Kidney tubule cell (primary cell): ENCODE measurements at regions not wholly inside any gene's neighbourhood (a gene's known extent, or its start where the extent isn't known, plus 50 kb on each side); places are given as distances from the start of the nearest gene placed in this dataset.

Experiments used
- DNase-seq: peaks from one replicate; pipeline ENCODE4 v3.0.0-alpha.2; 2018; ENCODE audit warnings: low spot score

- no peak for DNase-seq
Measured at GRCh38 chr13:67792151-67792676, 562.1 kb upstream of the PCDH9 start.

GRCh38 chr13:67791047-67791446 lies 560.9 kb upstream of the PCDH9 start:
- DNase-seq: no peak

- DNase-seq: no peak
Measured at GRCh38 chr13:67776151-67776550, 546.0 kb upstream of the PCDH9 start.

- no peak for DNase-seq
Measured at GRCh38 chr13:67775359-67775758, 545.2 kb upstream of the PCDH9 start.

- DNase-seq: no peak
Measured at GRCh38 chr13:67772807-67773453, 542.8 kb upstream of the PCDH9 start.

GRCh38 chr13:67771106-67771505 lies 541.0 kb upstream of the PCDH9 start:
- no peak for DNase-seq

GRCh38 chr13:67769987-67770341 lies 539.8 kb upstream of the PCDH9 start:
- DNase-seq: no peak

- no peak for DNase-seq
Measured at GRCh38 chr13:67769063-67769986, 539.2 kb upstream of the PCDH9 start.

GRCh38 chr13:67763984-67764383 lies 533.8 kb upstream of the PCDH9 start:
- no peak for DNase-seq

GRCh38 chr13:67763384-67763783 lies 533.2 kb upstream of the PCDH9 start:
- no peak for DNase-seq

- no peak for DNase-seq
Measured at GRCh38 chr13:67758975-67759374, 528.8 kb upstream of the PCDH9 start.

GRCh38 chr13:67754012-67754411 lies 523.9 kb upstream of the PCDH9 start:
- no peak for DNase-seq

GRCh38 chr13:67752759-67753158 lies 522.6 kb upstream of the PCDH9 start:
- DNase-seq: no peak

- DNase-seq: no peak
Measured at GRCh38 chr13:67742478-67742877, 512.3 kb upstream of the PCDH9 start.

- DNase-seq: no peak
Measured at GRCh38 chr13:67740871-67741535, 510.9 kb upstream of the PCDH9 start.

GRCh38 chr13:67736646-67737420 lies 506.7 kb upstream of the PCDH9 start:
- peak; percentile 82 for DNase-seq

- no peak for DNase-seq
Measured at GRCh38 chr13:67735651-67736050, 505.5 kb upstream of the PCDH9 start.

- no peak for DNase-seq
Measured at GRCh38 chr13:67726979-67727378, 496.8 kb upstream of the PCDH9 start.

GRCh38 chr13:67725999-67726398 lies 495.9 kb upstream of the PCDH9 start:
- DNase-seq: no peak

GRCh38 chr13:67713571-67713970 lies 483.4 kb upstream of the PCDH9 start:
- DNase-seq: no peak

GRCh38 chr13:67696775-67697174 lies 466.6 kb upstream of the PCDH9 start:
- no peak for DNase-seq

GRCh38 chr13:67664502-67664901 lies 434.4 kb upstream of the PCDH9 start:
- no peak for DNase-seq
